ENCODE measurements at regions not wholly inside any gene's neighbourhood (a gene's known extent, or its start where the extent isn't known, plus 50 kb on each side); places are given as distances from the start of the nearest gene placed in this dataset.

DNA sequence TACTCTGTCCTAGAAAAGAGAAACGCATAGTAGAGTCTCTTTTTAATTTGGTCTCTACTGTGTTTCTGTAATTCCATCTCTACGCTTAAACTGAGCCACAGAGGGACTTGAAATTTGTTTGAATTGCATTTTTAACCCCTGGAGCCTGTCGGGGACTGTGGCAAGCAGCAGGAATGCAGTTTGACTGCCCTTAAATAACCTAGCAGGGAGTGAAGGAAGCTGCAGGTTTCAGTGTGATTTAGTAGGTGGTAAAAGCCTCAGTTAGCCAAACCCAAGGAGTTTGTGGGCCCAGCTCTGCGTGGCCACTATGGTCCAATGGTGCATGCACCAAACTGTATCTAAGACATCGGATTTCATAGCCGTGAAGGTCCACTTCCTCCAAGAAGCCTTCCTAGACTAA is 70.3 kb upstream of the MC3R start:
- TF ChIP-seq, protein P1, sequence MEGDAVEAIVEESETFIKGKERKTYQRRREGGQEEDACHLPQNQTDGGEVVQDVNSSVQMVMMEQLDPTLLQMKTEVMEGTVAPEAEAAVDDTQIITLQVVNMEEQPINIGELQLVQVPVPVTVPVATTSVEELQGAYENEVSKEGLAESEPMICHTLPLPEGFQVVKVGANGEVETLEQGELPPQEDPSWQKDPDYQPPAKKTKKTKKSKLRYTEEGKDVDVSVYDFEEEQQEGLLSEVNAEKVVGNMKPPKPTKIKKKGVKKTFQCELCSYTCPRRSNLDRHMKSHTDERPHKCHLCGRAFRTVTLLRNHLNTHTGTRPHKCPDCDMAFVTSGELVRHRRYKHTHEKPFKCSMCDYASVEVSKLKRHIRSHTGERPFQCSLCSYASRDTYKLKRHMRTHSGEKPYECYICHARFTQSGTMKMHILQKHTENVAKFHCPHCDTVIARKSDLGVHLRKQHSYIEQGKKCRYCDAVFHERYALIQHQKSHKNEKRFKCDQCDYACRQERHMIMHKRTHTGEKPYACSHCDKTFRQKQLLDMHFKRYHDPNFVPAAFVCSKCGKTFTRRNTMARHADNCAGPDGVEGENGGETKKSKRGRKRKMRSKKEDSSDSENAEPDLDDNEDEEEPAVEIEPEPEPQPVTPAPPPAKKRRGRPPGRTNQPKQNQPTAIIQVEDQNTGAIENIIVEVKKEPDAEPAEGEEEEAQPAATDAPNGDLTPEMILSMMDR (IDR thresholded peaks at IDR 0.05): no peak
- no peak for TF ChIP-seq POLR2A (IDR thresholded peaks at IDR 0.05)

All from uterus (tissue), 2 donors.